PC-3 (cell line): ENCODE measurements at regions not wholly inside any gene's neighbourhood (a gene's known extent, or its start where the extent isn't known, plus 50 kb on each side); places are given as distances from the start of the nearest gene placed in this dataset.

Experiments
- EZH2 ChIP-seq: fragments of 300-600 bp; sonication (generic); IDR thresholded peaks from one replicate; pipeline ENCODE4 v1.6.1; 2017; ENCODE audit warnings: antibody characterized with exemption, mild to moderate bottlenecking, low read length; ENCODE audit not compliant: unreplicated experiment
- EZH2phosphoT487 ChIP-seq: fragments of 300-600 bp; sonication (generic); IDR thresholded peaks from 2 replicates; pipeline ENCODE4 v1.6.1; 2018; ENCODE audit warnings: mild to moderate bottlenecking, antibody characterized with exemption, low read length, borderline replicate concordance
- TF ChIP-seq, protein P1 (sequence below): fragments of 300-600 bp; sonication (generic); conservative IDR thresholded peaks from 2 replicates; pipeline ENCODE4 v1.5.1; 2017; ENCODE audit warnings: antibody characterized with exemption, low read depth, mild to moderate bottlenecking, low read length

DNA sequence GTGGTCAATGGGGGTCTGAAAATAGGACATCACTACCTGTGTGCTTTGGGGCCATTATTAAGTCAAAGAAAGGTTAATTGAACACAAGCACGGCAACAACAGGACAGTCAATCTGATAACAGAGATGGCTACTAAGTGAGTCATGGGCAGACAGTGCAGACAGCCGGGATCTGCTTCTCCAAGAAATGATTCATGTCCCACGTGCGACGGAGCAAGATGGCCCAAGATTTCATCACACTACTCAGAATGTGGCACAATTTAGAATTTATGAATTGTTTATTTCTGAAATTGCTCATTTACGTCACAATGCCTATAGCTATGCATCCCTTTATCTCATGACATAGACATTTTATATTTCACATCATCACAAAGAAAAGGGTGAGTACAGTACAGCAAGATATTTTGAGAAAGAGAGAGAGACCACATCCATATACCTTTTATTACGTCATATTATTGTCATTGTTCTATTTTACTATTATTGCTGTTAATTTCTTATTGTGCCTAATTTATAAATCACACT is 770.6 kb upstream of the NR2F2 start:
- TF ChIP-seq, protein P1, sequence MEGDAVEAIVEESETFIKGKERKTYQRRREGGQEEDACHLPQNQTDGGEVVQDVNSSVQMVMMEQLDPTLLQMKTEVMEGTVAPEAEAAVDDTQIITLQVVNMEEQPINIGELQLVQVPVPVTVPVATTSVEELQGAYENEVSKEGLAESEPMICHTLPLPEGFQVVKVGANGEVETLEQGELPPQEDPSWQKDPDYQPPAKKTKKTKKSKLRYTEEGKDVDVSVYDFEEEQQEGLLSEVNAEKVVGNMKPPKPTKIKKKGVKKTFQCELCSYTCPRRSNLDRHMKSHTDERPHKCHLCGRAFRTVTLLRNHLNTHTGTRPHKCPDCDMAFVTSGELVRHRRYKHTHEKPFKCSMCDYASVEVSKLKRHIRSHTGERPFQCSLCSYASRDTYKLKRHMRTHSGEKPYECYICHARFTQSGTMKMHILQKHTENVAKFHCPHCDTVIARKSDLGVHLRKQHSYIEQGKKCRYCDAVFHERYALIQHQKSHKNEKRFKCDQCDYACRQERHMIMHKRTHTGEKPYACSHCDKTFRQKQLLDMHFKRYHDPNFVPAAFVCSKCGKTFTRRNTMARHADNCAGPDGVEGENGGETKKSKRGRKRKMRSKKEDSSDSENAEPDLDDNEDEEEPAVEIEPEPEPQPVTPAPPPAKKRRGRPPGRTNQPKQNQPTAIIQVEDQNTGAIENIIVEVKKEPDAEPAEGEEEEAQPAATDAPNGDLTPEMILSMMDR: no peak
- TF ChIP-seq EZH2: no peak
- TF ChIP-seq EZH2phosphoT487: no peak
